ENCODE measurements at regions not wholly inside any gene's neighbourhood (a gene's known extent, or its start where the extent isn't known, plus 50 kb on each side); places are given as distances from the start of the nearest gene placed in this dataset.

- TF ChIP-seq CTCF (IDR thresholded peaks at IDR 0.05) (no peak), POLR2A (IDR thresholded peaks at IDR 0.05) (no peak)
Measured at GRCh38 chr9:8106362-8106761, 306.8 kb upstream of the DMAC1 start.

Data from adrenal gland (tissue), 5 donors.